AG10803 (cell line): ENCODE measurements at regions not wholly inside any gene's neighbourhood (a gene's known extent, or its start where the extent isn't known, plus 50 kb on each side); places are given as distances from the start of the nearest gene placed in this dataset.

ENCODE experiments used
- DNase-seq: peaks from one replicate; pipeline ENCODE4 v3.0.0; 2010; ENCODE audit warnings: low read depth
- H3K4me3 ChIP-seq: 2 replicates; pipeline ENCODE4 v1.5.1; 2011; ENCODE audit warnings: mild to moderate bottlenecking, low read length, control low read depth
- TF ChIP-seq, protein P1 (sequence below): conservative IDR thresholded peaks from 2 replicates; pipeline ENCODE4 v1.5.1; 2011; ENCODE audit warnings: mild to moderate bottlenecking, low read length, control low read depth, inconsistent platforms

GRCh38 chr12:75704664-75705063, 193.3 kb upstream of the KRR1 start:
- no peak for DNase-seq
- no peak overlapping the region for H3K4me3 ChIP-seq
- TF ChIP-seq, protein P1, sequence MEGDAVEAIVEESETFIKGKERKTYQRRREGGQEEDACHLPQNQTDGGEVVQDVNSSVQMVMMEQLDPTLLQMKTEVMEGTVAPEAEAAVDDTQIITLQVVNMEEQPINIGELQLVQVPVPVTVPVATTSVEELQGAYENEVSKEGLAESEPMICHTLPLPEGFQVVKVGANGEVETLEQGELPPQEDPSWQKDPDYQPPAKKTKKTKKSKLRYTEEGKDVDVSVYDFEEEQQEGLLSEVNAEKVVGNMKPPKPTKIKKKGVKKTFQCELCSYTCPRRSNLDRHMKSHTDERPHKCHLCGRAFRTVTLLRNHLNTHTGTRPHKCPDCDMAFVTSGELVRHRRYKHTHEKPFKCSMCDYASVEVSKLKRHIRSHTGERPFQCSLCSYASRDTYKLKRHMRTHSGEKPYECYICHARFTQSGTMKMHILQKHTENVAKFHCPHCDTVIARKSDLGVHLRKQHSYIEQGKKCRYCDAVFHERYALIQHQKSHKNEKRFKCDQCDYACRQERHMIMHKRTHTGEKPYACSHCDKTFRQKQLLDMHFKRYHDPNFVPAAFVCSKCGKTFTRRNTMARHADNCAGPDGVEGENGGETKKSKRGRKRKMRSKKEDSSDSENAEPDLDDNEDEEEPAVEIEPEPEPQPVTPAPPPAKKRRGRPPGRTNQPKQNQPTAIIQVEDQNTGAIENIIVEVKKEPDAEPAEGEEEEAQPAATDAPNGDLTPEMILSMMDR = no peak

GRCh38 chr12:75704208-75704607, 192.8 kb upstream of the KRR1 start:
- DNase-seq = no peak
- H3K4me3 ChIP-seq = no peak overlapping the region

DNA sequence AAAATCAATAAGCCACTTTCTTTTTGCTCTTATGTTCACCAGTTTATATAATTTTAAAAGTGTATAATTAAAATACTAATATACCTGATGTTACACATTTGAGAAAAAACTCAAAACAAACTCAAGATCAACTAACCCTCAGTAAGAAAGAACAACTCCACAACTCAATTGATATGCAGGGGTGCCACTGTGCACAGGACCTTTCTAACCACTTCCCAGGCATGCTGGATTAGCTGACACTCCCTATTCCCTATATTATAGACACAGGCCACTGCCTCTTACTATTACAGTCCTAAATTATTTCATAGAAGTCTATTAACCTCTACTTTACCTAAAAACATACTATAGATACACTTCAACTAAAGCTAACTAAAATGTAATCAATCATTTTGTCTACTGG, 191.7 kb upstream of the KRR1 start:
- TF ChIP-seq, protein P1 = no peak
- no peak overlapping the region for H3K4me3 ChIP-seq
- no peak for DNase-seq

More at GRCh38 chr12:75704208-75704607, 192.8 kb upstream of the KRR1 start:
- TF ChIP-seq, protein P1 = no peak

GRCh38 chr12:75702477-75703093, 191.2 kb upstream of the KRR1 start:
- no peak overlapping the region for H3K4me3 ChIP-seq
- no peak for DNase-seq
- TF ChIP-seq, protein P1 = no peak

DNA sequence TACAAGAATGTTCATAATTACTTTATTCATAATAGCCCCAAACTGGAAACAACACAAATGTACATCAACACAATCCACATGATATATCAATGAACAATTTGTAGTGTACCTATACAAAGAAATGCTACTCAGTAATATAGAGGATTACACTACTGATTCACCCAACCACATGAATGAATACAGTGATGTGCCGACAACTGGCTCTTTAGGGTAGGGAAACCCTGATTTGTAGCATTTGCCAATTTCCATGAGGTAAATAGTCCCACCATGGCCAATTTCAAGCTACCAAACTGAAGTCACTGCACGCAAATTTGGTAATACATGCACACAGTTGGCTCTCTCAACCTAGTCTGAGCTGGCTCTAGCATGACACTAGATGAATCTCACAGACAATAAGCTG, 190.4 kb upstream of the KRR1 start:
- DNase-seq = no peak
- TF ChIP-seq, protein P1 = no peak

DNA sequence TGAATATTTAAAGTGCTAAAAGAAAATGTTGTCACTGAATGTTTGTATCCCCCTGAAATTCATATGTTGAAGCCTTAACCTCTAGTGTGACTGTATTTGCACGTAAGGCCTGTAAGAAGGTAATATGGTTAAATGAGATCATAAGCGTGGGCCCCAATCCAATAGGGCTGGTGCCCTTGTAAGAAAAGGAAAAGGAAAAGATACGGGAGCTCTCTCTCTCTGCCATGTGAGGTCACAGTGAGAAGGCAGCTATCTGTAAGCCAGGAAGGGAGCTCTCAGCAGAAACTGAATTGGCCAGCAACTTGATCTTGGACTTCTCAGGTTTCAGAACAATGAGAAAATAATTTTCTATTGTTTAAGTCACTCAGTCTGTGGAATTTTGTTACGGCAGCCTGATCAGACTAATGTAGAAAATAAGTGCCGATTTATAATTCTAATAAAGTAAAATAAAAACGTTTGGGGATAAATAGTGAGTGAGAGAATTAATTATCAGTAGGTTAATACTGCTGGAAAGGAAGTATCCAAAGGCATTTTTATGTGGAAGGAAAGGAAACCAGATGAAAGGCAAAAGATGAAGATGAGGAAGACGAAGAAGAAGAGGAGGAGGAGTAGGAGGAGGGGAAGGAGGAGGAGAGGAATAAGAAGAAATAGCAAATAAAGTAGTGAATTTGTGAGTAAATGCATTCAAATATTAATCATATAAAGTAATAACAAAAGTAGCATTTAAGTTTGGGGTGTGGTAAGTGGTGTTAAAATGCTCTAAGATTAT, 188.5 kb upstream of the KRR1 start:
- no peak for DNase-seq
- no peak overlapping the region for H3K4me3 ChIP-seq
- TF ChIP-seq, protein P1 = no peak

More for the DNA sequence above, 190.4 kb upstream of the KRR1 start:
- no peak overlapping the region for H3K4me3 ChIP-seq

- H3K4me3 ChIP-seq = no peak overlapping the region
- no peak for DNase-seq
- TF ChIP-seq, protein P1 = no peak
These were observed 187.8 kb upstream of the KRR1 start for GRCh38 chr12:75699251-75699650.
